Sigmoid colon (tissue), 6 donors: ENCODE measurements at regions not wholly inside any gene's neighbourhood (a gene's known extent, or its start where the extent isn't known, plus 50 kb on each side); places are given as distances from the start of the nearest gene placed in this dataset.
"Not testable (repeated sequence)": the region's sequence is repeated elsewhere in the genome, so short reads cannot be mapped to it uniquely, and the experiment has no call there.

ENCODE experiments used
- DNase-seq: peaks from one replicate; pipeline ENCODE4 v3.0.0-alpha.2; 2019
- H3K27ac ChIP-seq, 4 donors: fragments of 200-600 bp; sonication (generic); one replicate each; pipeline ENCODE4 v1.5.1; 2016 to 2019; ENCODE audit warnings: mild to moderate bottlenecking in 1 of 4
- H3K27me3 ChIP-seq, 3 donors: fragments of 200-600 bp; sonication (generic); one replicate each; pipeline ENCODE4 v1.5.1; 2019; ENCODE audit warnings: mild to moderate bottlenecking in 1 of 3
- H3K36me3 ChIP-seq, 4 donors: fragments of 200-600 bp; sonication (generic); one replicate each; pipeline ENCODE4 v1.5.1; 2016 to 2019
- H3K4me1 ChIP-seq, 4 donors: fragments of 200-600 bp; sonication (generic); one replicate each; pipeline ENCODE4 v1.5.1; 2017 to 2019
- H3K4me3 ChIP-seq, 4 donors: fragments of 200-600 bp; sonication (generic); one replicate each; pipeline ENCODE4 v1.5.1; 2017 to 2019; ENCODE audit warnings: mild to moderate bottlenecking in 2 of 4, moderate library complexity in 1 of 4
- H3K9me3 ChIP-seq, 4 donors: fragments of 200-600 bp in 3 of 4; sonication (generic) in 3 of 4; one replicate each; pipeline versions ENCODE4 v1.5.1 to v1.6.1; 2013 to 2019
- EP300 ChIP-seq, 4 donors: sonication (generic); formaldehyde crosslinking; IDR thresholded peaks; one replicate each; pipeline ENCODE4 v1.6.1; 2017; ENCODE audit warnings: antibody characterized with exemption in 4 of 4
- POLR2A ChIP-seq, 2 donors: fragments of 450-650 bp; IDR thresholded peaks; one replicate each; pipeline ENCODE4 v1.6.1; 2016; ENCODE audit warnings: antibody characterized with exemption in 2 of 2, mild to moderate bottlenecking in 2 of 2, moderate library complexity in 2 of 2
- POLR2AphosphoS5 ChIP-seq, 4 donors: sonication (generic); formaldehyde crosslinking; IDR thresholded peaks; one replicate each; pipeline ENCODE4 v1.6.1; 2017; ENCODE audit warnings: antibody characterized with exemption in 4 of 4
- WGBS, 2 donors: extraction: QIAGEN DNeasy Blood & Tissue Kit; methylation state at CpG; one replicate each; pipeline ENCODE4 v1.1.7; 2013; 5-methylcytosine and 5-hydroxymethylcytosine counted together
- intact Hi-C: fragments of 100-400 bp; cut with DNase I; formaldehyde crosslinking; loops from one replicate; pipeline ENCODE4 v1.15.1; 2023
- TF ChIP-seq, protein P1 (sequence below), 4 experiments: fragments of 450-650 bp in 3 of 4; fragments of 200-600 bp in 1 of 4; IDR thresholded peaks; one replicate each; pipeline ENCODE4 v1.5.1; 2016 to 2019; ENCODE audit warnings: antibody characterized with exemption in 4 of 4, mild to moderate bottlenecking in 3 of 4, moderate library complexity in 2 of 4
- donor health status: healthy with polysubstance abuse.
- donor health status: healthy.

DNA sequence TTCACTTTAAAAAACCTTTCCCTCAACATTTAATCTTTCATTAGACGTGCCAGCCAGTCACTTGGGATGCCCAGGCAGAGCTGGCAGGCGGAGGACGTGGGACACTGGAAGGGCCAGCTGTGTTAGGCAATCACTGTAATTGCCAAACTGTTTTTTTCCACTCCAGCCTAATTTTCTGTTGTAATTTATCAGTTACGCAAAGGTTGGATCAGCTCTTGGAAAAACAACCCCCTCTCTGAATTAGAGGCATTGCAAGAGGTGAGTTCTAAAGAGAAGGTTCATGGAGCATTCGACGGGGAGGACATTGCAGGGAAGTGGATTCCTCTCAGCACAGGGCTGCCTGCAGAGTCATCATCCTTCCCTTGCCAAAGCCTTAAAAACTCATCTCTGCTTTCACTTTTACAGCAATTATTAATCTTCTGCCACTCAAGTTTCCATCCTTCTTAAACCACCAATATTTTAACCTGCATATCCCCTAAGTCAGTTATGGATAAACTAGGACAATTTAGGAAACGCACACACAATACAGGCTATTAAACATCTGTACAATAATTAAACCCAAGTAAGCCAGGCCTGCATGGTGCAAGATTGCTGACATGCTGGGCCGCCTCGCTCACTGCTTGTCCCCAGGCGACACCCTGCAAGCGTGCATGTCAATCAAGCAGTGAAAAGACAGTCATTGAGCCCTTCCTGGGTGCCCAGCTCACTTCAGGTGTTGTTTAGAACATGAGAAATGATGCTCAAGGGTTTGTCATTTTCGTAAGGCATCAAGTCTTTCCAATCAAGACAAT is 272.3 kb upstream of the RNF32 start:
- Histone ChIP-seq H3K4me3 (no peak overlapping the region), H3K27me3 (no peaks in the 10 kb centered on the region), H3K36me3 (no peaks in the 10 kb centered on the region), H3K4me1 (no peaks in the 10 kb centered on the region), H3K9me3 (peaks cover 0 to 4% (median 0%) of the 10 kb centered on the region in 4 donors), H3K27ac (no peak overlapping the region)
- TF ChIP-seq POLR2A (IDR thresholded peaks at IDR 0.05) (no peak), EP300 (IDR thresholded peaks at IDR 0.05) (no peak), POLR2AphosphoS5 (IDR thresholded peaks at IDR 0.05) (no peak)
- TF ChIP-seq, protein P1, sequence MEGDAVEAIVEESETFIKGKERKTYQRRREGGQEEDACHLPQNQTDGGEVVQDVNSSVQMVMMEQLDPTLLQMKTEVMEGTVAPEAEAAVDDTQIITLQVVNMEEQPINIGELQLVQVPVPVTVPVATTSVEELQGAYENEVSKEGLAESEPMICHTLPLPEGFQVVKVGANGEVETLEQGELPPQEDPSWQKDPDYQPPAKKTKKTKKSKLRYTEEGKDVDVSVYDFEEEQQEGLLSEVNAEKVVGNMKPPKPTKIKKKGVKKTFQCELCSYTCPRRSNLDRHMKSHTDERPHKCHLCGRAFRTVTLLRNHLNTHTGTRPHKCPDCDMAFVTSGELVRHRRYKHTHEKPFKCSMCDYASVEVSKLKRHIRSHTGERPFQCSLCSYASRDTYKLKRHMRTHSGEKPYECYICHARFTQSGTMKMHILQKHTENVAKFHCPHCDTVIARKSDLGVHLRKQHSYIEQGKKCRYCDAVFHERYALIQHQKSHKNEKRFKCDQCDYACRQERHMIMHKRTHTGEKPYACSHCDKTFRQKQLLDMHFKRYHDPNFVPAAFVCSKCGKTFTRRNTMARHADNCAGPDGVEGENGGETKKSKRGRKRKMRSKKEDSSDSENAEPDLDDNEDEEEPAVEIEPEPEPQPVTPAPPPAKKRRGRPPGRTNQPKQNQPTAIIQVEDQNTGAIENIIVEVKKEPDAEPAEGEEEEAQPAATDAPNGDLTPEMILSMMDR (IDR thresholded peaks at IDR 0.05), result no peak
- DNase-seq, result no peak
- WGBS, 2 donors, result 85 to 87% methylated on average over 12 of the region's 12 CpGs
- intact Hi-C loops, result no loop called here

DNA sequence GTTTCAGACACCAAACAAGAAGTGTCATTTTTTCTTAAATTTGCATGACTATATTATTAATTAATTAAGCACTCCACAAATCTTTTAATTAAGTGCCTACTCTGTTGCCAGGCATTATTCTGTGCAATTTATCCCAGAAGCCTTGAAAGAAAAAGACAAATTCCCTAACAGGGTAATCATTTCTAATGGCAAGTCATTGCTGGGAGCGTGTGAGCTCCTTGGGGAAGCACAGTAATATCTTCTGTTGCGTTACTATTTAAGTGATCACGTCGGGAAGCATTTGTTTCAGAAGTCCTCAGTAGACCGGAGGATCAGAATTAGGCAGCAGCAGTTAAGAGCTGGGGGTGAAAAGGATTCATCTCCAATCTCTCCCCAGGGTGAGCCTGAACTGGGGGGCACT is 276.8 kb upstream of the RNF32 start:
- H3K27me3 ChIP-seq, result no peaks in the 10 kb centered on the region
- no peak overlapping the region for H3K27ac ChIP-seq
- TF ChIP-seq POLR2A (IDR thresholded peaks at IDR 0.05), result no peak
- TF ChIP-seq, protein P1 (IDR thresholded peaks at IDR 0.05), result no peak
- no peak for TF ChIP-seq EP300 (IDR thresholded peaks at IDR 0.05)
- no peak for TF ChIP-seq POLR2AphosphoS5 (IDR thresholded peaks at IDR 0.05)
- intact Hi-C loops, result no loop called here
- no peaks in the 10 kb centered on the region for H3K4me1 ChIP-seq
- no peaks in the 10 kb centered on the region for H3K9me3 ChIP-seq
- no peaks in the 10 kb centered on the region for H3K36me3 ChIP-seq
- no peak overlapping the region for H3K4me3 ChIP-seq
- WGBS, 2 donors, result 88 to 95% methylated on average over 5 of the region's 5 CpGs
- no peak for DNase-seq

DNA sequence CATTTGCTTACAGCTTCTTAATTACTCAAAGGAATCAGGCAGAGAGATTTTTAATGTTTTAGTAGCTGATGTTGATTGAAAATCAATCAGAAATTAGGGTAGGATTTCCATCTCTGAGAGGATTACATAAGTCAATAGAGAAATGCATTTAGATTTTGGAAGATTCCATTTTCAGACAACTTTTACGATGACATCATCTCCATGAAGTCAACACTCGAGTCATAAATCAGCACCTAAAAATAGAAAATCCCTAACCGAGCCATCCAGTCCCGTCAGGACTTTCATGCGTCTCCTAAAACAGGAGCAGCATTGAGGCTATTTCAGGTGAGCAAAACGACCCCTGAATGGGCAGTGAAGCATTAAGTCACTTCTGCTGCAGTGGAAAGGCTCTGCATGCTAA is 279.7 kb upstream of the RNF32 start:
- Histone ChIP-seq H3K36me3 (no peaks in the 10 kb centered on the region), H3K4me1 (no peaks in the 10 kb centered on the region), H3K9me3 (no peaks in the 10 kb centered on the region), H3K4me3 (no peak overlapping the region), H3K27me3 (no peaks in the 10 kb centered on the region), H3K27ac (no peak overlapping the region)
- intact Hi-C loops, result no loop called here
- no peak for DNase-seq
- TF ChIP-seq POLR2A (IDR thresholded peaks at IDR 0.05) (no peak), POLR2AphosphoS5 (IDR thresholded peaks at IDR 0.05) (no peak)
- WGBS, 2 donors, result 68 to 77% methylated on average over 6 of the region's 6 CpGs

DNA sequence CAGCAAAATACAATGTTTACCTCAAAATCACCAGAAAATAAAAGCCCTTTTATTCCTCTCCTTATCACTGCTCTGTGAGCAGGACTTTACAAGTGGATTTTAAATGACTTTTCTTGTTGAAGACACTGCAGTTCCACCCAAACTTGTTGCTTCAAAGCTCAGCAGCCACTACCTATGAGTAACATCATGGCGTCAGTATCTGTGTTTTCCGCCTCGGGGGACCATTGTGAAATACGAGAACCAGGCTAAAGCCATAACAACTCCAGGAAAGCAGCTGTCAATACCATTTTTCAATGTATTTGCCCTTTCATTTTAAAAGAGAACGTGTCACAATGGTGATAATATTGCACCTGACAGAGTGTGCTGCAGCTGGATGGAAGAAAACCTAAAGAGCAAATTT is 284.0 kb upstream of the RNF32 start:
- DNase-seq, result no peak
- TF ChIP-seq POLR2AphosphoS5 (IDR thresholded peaks at IDR 0.05) (no peak), POLR2A (IDR thresholded peaks at IDR 0.05) (no peak), EP300 (IDR thresholded peaks at IDR 0.05) (no peak)
- TF ChIP-seq, protein P1 (IDR thresholded peaks at IDR 0.05), result no peak
- H3K27me3 ChIP-seq, result no peaks in the 10 kb centered on the region
- no peaks in the 10 kb centered on the region for H3K36me3 ChIP-seq
- WGBS, 2 donors, result 88 to 90% methylated on average over 5 of the region's 5 CpGs
- no peak overlapping the region for H3K27ac ChIP-seq
- no peaks in the 10 kb centered on the region for H3K4me1 ChIP-seq
- H3K9me3 ChIP-seq, result no peaks in the 10 kb centered on the region
- intact Hi-C loops, result no loop called here
- no peak overlapping the region for H3K4me3 ChIP-seq

DNA sequence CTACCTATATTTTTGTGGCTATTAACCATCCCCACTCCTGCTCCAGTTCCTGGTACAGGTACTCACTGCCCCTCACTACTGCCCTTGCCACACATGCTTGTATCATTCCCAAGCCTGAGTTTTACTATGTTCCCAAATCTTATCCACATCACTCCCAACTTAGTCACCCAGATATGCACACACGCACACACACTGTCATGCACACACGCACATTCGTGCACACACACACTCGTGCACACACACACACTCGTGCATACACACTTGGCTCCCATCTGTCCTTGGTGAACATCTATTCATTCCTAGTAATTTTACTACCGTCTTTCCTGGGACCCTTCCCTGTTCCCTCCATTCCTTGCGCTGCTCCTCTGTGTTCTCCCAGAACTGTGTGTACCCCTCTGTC is 287.2 kb upstream of the RNF32 start:
- WGBS, 2 donors, result 78 to 92% methylated on average over 7 of the region's 7 CpGs

DNA sequence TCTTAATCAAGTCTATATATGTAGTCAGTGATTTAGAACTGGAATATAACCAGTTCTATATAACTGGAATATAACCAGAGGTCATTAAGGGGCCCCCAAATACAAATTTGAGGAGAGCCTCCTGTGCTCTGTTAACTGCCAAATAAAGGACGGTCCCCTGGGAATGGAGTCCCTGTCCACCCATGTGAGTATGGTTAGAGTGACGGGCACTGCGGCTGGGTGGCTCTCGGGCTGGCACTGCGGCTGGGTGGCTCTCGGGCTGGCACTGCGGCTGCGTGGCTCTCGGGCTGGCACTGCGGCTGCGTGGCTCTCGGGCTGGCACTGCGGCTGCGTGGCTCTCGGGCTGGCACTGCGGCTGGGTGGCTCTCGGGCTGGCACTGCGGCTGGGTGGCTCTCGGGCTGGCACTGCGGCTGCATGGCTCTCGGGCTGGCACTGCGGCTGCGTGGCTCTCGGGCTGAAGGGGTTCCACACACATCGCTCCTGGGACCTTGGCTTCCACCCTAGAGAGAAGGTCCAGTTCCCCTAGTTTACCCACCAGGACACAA is 292.8 kb upstream of the RNF32 start:
- H3K27ac ChIP-seq, H3K4me1 ChIP-seq, intact Hi-C loops, H3K9me3 ChIP-seq, H3K4me3 ChIP-seq, DNase-seq, H3K27me3 ChIP-seq, H3K36me3 ChIP-seq: not testable (repeated sequence)
- 94 to 97% methylated on average over 25 of the region's 25 CpGs for WGBS, 2 donors

More for the DNA sequence above, 287.2 kb upstream of the RNF32 start:
- Histone ChIP-seq H3K27me3 (no peaks in the 10 kb centered on the region), H3K4me1 (no peaks in the 10 kb centered on the region), H3K9me3 (no peaks in the 10 kb centered on the region), H3K27ac (no peak overlapping the region), H3K4me3 (no peak overlapping the region), H3K36me3 (no peaks in the 10 kb centered on the region)
- TF ChIP-seq POLR2AphosphoS5 (IDR thresholded peaks at IDR 0.05) (no peak), EP300 (IDR thresholded peaks at IDR 0.05) (no peak), POLR2A (IDR thresholded peaks at IDR 0.05) (no peak)
- TF ChIP-seq, protein P1 (IDR thresholded peaks at IDR 0.05), result no peak
- intact Hi-C loops, result no loop called here
- DNase-seq, result no peak
